B cell (primary cell): ENCODE measurements at regions not wholly inside any gene's neighbourhood (a gene's known extent, or its start where the extent isn't known, plus 50 kb on each side); places are given as distances from the start of the nearest gene placed in this dataset.

Experiments
- ATAC-seq: fragments of 200-7000 bp; cut with Tn5 transposase; one replicate; pipeline ENCODE4 v1.10.0; 2021; ENCODE audit warnings: low read depth, mild to moderate bottlenecking, moderate number of reproducible peaks, moderate library complexity
- CTCF ChIA-PET: fragments of 350-600 bp; sonication (Branson Sonifier 250); formaldehyde crosslinking; loops from one replicate; lab custom pipeline; 2021; ENCODE audit warnings: antibody characterized with exemption, inconsistent platforms; lab: Charles Lee
- POLR2A ChIA-PET: fragments of 350-600 bp; sonication (Branson Sonifier 250); formaldehyde crosslinking; loops from one replicate; lab custom pipeline; 2021; ENCODE audit warnings: antibody characterized with exemption; lab: Charles Lee
- DNase-seq: peaks from one replicate; pipeline ENCODE4 v3.0.0; 2013
- H2AFZ ChIP-seq: 2 replicates; pipeline ENCODE4 v1.6.1; 2012; ENCODE audit warnings: mild to moderate bottlenecking, low read depth, low read length; ENCODE audit not compliant: insufficient read depth, poor library complexity, severe bottlenecking
- H3K27ac ChIP-seq, 2 donors: 1 replicate in 1 of 2; 2 replicates in 1 of 2; pipeline ENCODE4 v1.5.1; 2012 to 2013; ENCODE audit warnings: low read length in 2 of 2, mild to moderate bottlenecking in 2 of 2, moderate library complexity in 1 of 2
- H3K27me3 ChIP-seq, 4 experiments: fragments of 200-600 bp in 1 of 4; sonication (generic) in 1 of 4; replicated peaks in 1 of 4; 1 replicate in 2 of 4; 2 replicates in 2 of 4; pipeline versions ENCODE4 v1.6.1 to v1.7.0; 2013 to 2016; ENCODE audit warnings: low read length in 3 of 4, mild to moderate bottlenecking in 2 of 4, mixed read lengths in 1 of 4, moderate library complexity in 1 of 4; ENCODE audit not compliant: insufficient read depth in 4 of 4, control insufficient read depth in 3 of 4; ENCODE audit errors: control extremely low read depth in 1 of 4
- H3K36me3 ChIP-seq, 2 experiments: replicated peaks in 1 of 2; 1 replicate in 1 of 2; 2 replicates in 1 of 2; pipeline versions ENCODE4 v1.6.1 to v1.7.1; 2013; ENCODE audit warnings: low read length in 1 of 2; ENCODE audit not compliant: insufficient read depth in 2 of 2, control insufficient read depth in 1 of 2; ENCODE audit errors: control extremely low read depth in 1 of 2, extremely low read depth in 1 of 2
- H3K4me1 ChIP-seq, 2 donors: fragments of 200-600 bp in 1 of 2; sonication (generic) in 1 of 2; 1 replicate in 1 of 2; 2 replicates in 1 of 2; pipeline versions ENCODE4 v1.5.1 to v1.6.1; 2013 to 2017; ENCODE audit warnings: low read length in 2 of 2; ENCODE audit not compliant: control insufficient read depth in 2 of 2, insufficient read depth in 2 of 2
- H3K4me2 ChIP-seq: replicated peaks from 2 replicates; pipeline ENCODE3; 2012; ENCODE audit warnings: mild to moderate bottlenecking, low read depth, low read length; ENCODE audit not compliant: poor library complexity, severe bottlenecking
- H3K4me3 ChIP-seq, 5 experiments: fragments of 200-600 bp in 1 of 5; sonication (generic) in 1 of 5; 1 replicate in 3 of 5; 2 replicates in 2 of 5; pipeline versions ENCODE4 v1.5.1 to v1.7.0; 2011 to 2016; ENCODE audit warnings: low read length in 4 of 5, mild to moderate bottlenecking in 4 of 5, low read depth in 2 of 5, control low read depth in 1 of 5, moderate library complexity in 1 of 5; ENCODE audit not compliant: insufficient read depth in 1 of 5; ENCODE audit errors: control extremely low read depth in 1 of 5, extremely low read depth in 1 of 5
- H3K79me2 ChIP-seq: fragments of 200-600 bp; sonication (generic); one replicate; pipeline ENCODE4 v1.6.0; 2016; ENCODE audit warnings: low read length; ENCODE audit not compliant: control insufficient read depth, insufficient read depth
- H3K9ac ChIP-seq: fragments of 200-600 bp; sonication (generic); 2 replicates; pipeline ENCODE4 v1.6.1; 2017; ENCODE audit warnings: mild to moderate bottlenecking, low read length, moderate library complexity
- H3K9me3 ChIP-seq, 3 donors: one replicate each; pipeline versions ENCODE4 v1.6.1 to v1.7.1; 2013; ENCODE audit warnings: low read length in 2 of 3; ENCODE audit not compliant: control insufficient read depth in 2 of 3, insufficient read depth in 1 of 3; ENCODE audit errors: control extremely low read depth in 1 of 3
- H4K20me1 ChIP-seq: 2 replicates; pipeline ENCODE4 v1.6.0; 2012; ENCODE audit warnings: mild to moderate bottlenecking, low read length; ENCODE audit not compliant: insufficient read depth, control insufficient read depth, poor library complexity, severe bottlenecking
- H3K27ac Mint-ChIP-seq: one replicate; pipeline ENCODE4 v1.8.0; 2021; ENCODE audit warnings: mixed read lengths
- H3K27me3 Mint-ChIP-seq: one replicate; pipeline ENCODE4 v1.8.0; 2021; ENCODE audit warnings: mixed read lengths
- H3K4me1 Mint-ChIP-seq: one replicate; pipeline ENCODE4 v1.8.0; 2021; ENCODE audit warnings: mixed read lengths
- H3K4me3 Mint-ChIP-seq: one replicate; pipeline ENCODE4 v1.8.0; 2021; ENCODE audit warnings: mixed read lengths
- H3K9me3 Mint-ChIP-seq: one replicate; pipeline ENCODE4 v1.8.0; 2022; ENCODE audit warnings: mixed read lengths; ENCODE audit not compliant: insufficient read depth
- CTCF ChIP-seq: fragments of 200-600 bp; IDR thresholded peaks from one replicate; pipeline ENCODE4 v1.8.0; 2022; ENCODE audit warnings: antibody characterized with exemption, mild to moderate bottlenecking
- EZH2 ChIP-seq: IDR thresholded peaks from 2 replicates; pipeline ENCODE4 v1.6.1; 2012; ENCODE audit warnings: borderline replicate concordance, low read depth, mild to moderate bottlenecking, moderate library complexity, low read length; ENCODE audit not compliant: insufficient read depth, poor library complexity, severe bottlenecking
- WGBS: methylation state at CpG from one replicate; pipeline ENCODE4 v1.1.5; 2013; ENCODE audit warnings: missing lambda C conversion rate; ENCODE audit not compliant: insufficient coverage; 5-methylcytosine and 5-hydroxymethylcytosine counted together
- intact Hi-C: fragments of 100-400 bp; cut with micrococcal nuclease; formaldehyde crosslinking; loops from one replicate; pipeline ENCODE4 v1.10.0; 2022

GRCh38 chr20:39943336-39943735 is 745.7 kb downstream of the MAFB start:
- TF ChIP-seq EZH2, result no peak
- no peak for TF ChIP-seq CTCF
- H4K20me1 ChIP-seq, result no peaks in the 10 kb centered on the region
- no peaks in the 10 kb centered on the region for H3K79me2 ChIP-seq
- no peaks in the 10 kb centered on the region for H3K27me3 ChIP-seq
- H3K9me3 Mint-ChIP-seq, result no peaks in the 10 kb centered on the region
- CTCF ChIA-PET, result no interaction called here
- H3K4me1 ChIP-seq, result no peaks in the 10 kb centered on the region
- H3K4me1 Mint-ChIP-seq, result no peaks in the 10 kb centered on the region
- no peak overlapping the region for H3K9ac ChIP-seq
- POLR2A ChIA-PET, result no interaction called here
- DNase-seq, result no peak
- no peak overlapping the region for H3K27ac Mint-ChIP-seq
- intact Hi-C loops, result no loop called here
- peaks cover 17% of the 10 kb centered on the region for H3K27me3 Mint-ChIP-seq
- no peaks in the 10 kb centered on the region for H3K36me3 ChIP-seq
- ATAC-seq, result no peak
- H2AFZ ChIP-seq, result no peak overlapping the region
- WGBS, result 94% methylated on average over 3 of the region's 6 CpGs
- no peak overlapping the region for H3K4me3 ChIP-seq
- no peak overlapping the region for H3K4me3 Mint-ChIP-seq
- H3K4me2 ChIP-seq, result no peak overlapping the region
- no peak overlapping the region for H3K27ac ChIP-seq
- no peaks in the 10 kb centered on the region for H3K9me3 ChIP-seq

GRCh38 chr20:39941245-39941644 is 747.8 kb downstream of the MAFB start:
- CTCF ChIA-PET, result no interaction called here
- Histone ChIP-seq H3K4me1 (no peaks in the 10 kb centered on the region), H3K9me3 (no peaks in the 10 kb centered on the region), H3K27ac (no peak overlapping the region), H3K4me2 (no peak overlapping the region), H3K27me3 (no peaks in the 10 kb centered on the region), H3K36me3 (no peaks in the 10 kb centered on the region), H3K4me3 (no peak overlapping the region), H3K79me2 (no peaks in the 10 kb centered on the region), H2AFZ (no peak overlapping the region), H3K9ac (no peak overlapping the region), H4K20me1 (no peaks in the 10 kb centered on the region)
- intact Hi-C loops, result no loop called here
- Mint-ChIP-seq H3K4me1 (no peaks in the 10 kb centered on the region), H3K4me3 (no peak overlapping the region), H3K27ac (no peak overlapping the region), H3K27me3 (peaks cover 29% of the 10 kb centered on the region), H3K9me3 (no peaks in the 10 kb centered on the region)
- POLR2A ChIA-PET, result no interaction called here
- ATAC-seq (no peak), DNase-seq (no peak)
- WGBS, result 80% methylated on average over 1 of the region's 1 CpG
- TF ChIP-seq CTCF (no peak), EZH2 (no peak)
